ENCODE measurements at regions not wholly inside any gene's neighbourhood (a gene's known extent, or its start where the extent isn't known, plus 50 kb on each side); places are given as distances from the start of the nearest gene placed in this dataset.
"Not testable (repeated sequence)": the region's sequence is repeated elsewhere in the genome, so short reads cannot be mapped to it uniquely, and the experiment has no call there.

- Histone ChIP-seq H3K27ac (no peak overlapping the region), H3K4me3 (no peak overlapping the region), H3K9me3 (peaks cover 4% of the 10 kb centered on the region), H3K4me1 (no peaks in the 10 kb centered on the region), H3K27me3 (ENCODE audit: insufficient read depth in 3 of 3, low read length in 2 of 3) (peaks cover 0 to 1% (median 0%) of the 10 kb centered on the region in 3 donors), H3K36me3 (ENCODE audit: insufficient read depth in 1 of 2, low read depth in 1 of 2) (no peaks in the 10 kb centered on the region)
- ATAC-seq, result no peak
- no peak for DNase-seq
- TF ChIP-seq CTCF (IDR thresholded peaks at IDR 0.05), result no peak
- intact Hi-C loops (cut with DNase I), result no loop called here
These were observed 218.7 kb upstream of the TUT7 start for GRCh38 chr9:86572904-86573303.

GRCh38 chr9:86565603-86566002, 211.4 kb upstream of the TUT7 start:
- H3K9me3 ChIP-seq; DNase-seq; H3K27ac ChIP-seq; H3K27me3 ChIP-seq (ENCODE audit: insufficient read depth in 3 of 3, low read length in 2 of 3); ATAC-seq; H3K4me1 ChIP-seq; H3K36me3 ChIP-seq (ENCODE audit: insufficient read depth in 1 of 2, low read depth in 1 of 2); H3K4me3 ChIP-seq; intact Hi-C loops (cut with DNase I): not testable (repeated sequence)
- WGBS, 3 donors, result 86 to 93% (median 90%) methylated on average over 2 of the region's 2 CpGs

GRCh38 chr9:86563936-86564335, 209.7 kb upstream of the TUT7 start:
- H3K27ac ChIP-seq, result no peak overlapping the region
- no peaks in the 10 kb centered on the region for H3K4me1 ChIP-seq
- DNase-seq, result no peak
- H3K9me3 ChIP-seq, result no peaks in the 10 kb centered on the region
- intact Hi-C loops (cut with DNase I), result no loop called here
- no peak overlapping the region for H3K4me3 ChIP-seq
- TF ChIP-seq CTCF (IDR thresholded peaks at IDR 0.05), result no peak
- no peaks in the 10 kb centered on the region for H3K27me3 ChIP-seq (ENCODE audit: insufficient read depth in 3 of 3, low read length in 2 of 3)
- H3K36me3 ChIP-seq (ENCODE audit: insufficient read depth in 1 of 2, low read depth in 1 of 2), result no peaks in the 10 kb centered on the region
- WGBS, 3 donors, result 33 to 38% (median 38%) methylated on average over 5 of the region's 5 CpGs
- no peak for ATAC-seq

GRCh38 chr9:86563350-86563749, 209.1 kb upstream of the TUT7 start:
- 32 to 37% (median 35%) methylated on average over 3 of the region's 3 CpGs for WGBS, 3 donors
- Histone ChIP-seq H3K27ac (no peak overlapping the region), H3K36me3 (ENCODE audit: insufficient read depth in 1 of 2, low read depth in 1 of 2) (no peaks in the 10 kb centered on the region), H3K4me1 (no peaks in the 10 kb centered on the region), H3K9me3 (no peaks in the 10 kb centered on the region), H3K27me3 (ENCODE audit: insufficient read depth in 3 of 3, low read length in 2 of 3) (no peaks in the 10 kb centered on the region), H3K4me3 (no peak overlapping the region)
- no peak for ATAC-seq
- no peak for TF ChIP-seq CTCF (IDR thresholded peaks at IDR 0.05)
- DNase-seq, result no peak
- intact Hi-C loops (cut with DNase I), result no loop called here

GRCh38 chr9:86562691-86563090, 208.5 kb upstream of the TUT7 start:
- TF ChIP-seq CTCF (IDR thresholded peaks at IDR 0.05), result no peak
- H3K4me1 ChIP-seq, result no peaks in the 10 kb centered on the region
- H3K36me3 ChIP-seq (ENCODE audit: insufficient read depth in 1 of 2, low read depth in 1 of 2), result no peaks in the 10 kb centered on the region
- 76 to 83% (median 79%) methylated on average over 5 of the region's 5 CpGs for WGBS, 3 donors
- no peak overlapping the region for H3K4me3 ChIP-seq
- ATAC-seq (no peak), DNase-seq (no peak)
- H3K27me3 ChIP-seq (ENCODE audit: insufficient read depth in 3 of 3, low read length in 2 of 3), result no peaks in the 10 kb centered on the region
- H3K27ac ChIP-seq, result no peak overlapping the region
- intact Hi-C loops (cut with DNase I), result no loop called here
- no peaks in the 10 kb centered on the region for H3K9me3 ChIP-seq
